H9 (cell line): ENCODE measurements at regions not wholly inside any gene's neighbourhood (a gene's known extent, or its start where the extent isn't known, plus 50 kb on each side); places are given as distances from the start of the nearest gene placed in this dataset.

Experiments
- DNase-seq: peaks from one replicate; pipeline ENCODE4 v3.0.0-alpha.2; 2017
- H2AFZ ChIP-seq: one replicate; pipeline ENCODE4 v1.6.1; 2013; ENCODE audit warnings: mild to moderate bottlenecking, low read length, control low read depth, moderate library complexity
- H2AK5ac ChIP-seq: 2 replicates; pipeline ENCODE4 v1.6.1; 2013; ENCODE audit warnings: low read length, control low read depth, mixed read lengths; ENCODE audit not compliant: insufficient read length
- H2BK120ac ChIP-seq: one replicate; pipeline ENCODE4 v1.6.1; 2013; ENCODE audit warnings: low read depth, mild to moderate bottlenecking, low read length, control low read depth, inconsistent platforms; ENCODE audit not compliant: poor library complexity, severe bottlenecking
- H2BK12ac ChIP-seq: 2 replicates; pipeline ENCODE4 v1.6.1; 2013; ENCODE audit warnings: low read length, control low read depth, mixed read lengths, low read depth; ENCODE audit not compliant: insufficient read length
- H2BK15ac ChIP-seq: 2 replicates; pipeline ENCODE4 v1.6.1; 2013; ENCODE audit warnings: low read depth, low read length, control low read depth
- H2BK20ac ChIP-seq: one replicate; pipeline ENCODE4 v1.6.1; 2013; ENCODE audit warnings: low read depth, mild to moderate bottlenecking, low read length, control low read depth, inconsistent platforms; ENCODE audit not compliant: poor library complexity, severe bottlenecking
- H2BK5ac ChIP-seq: 2 replicates; pipeline ENCODE4 v1.6.1; 2013; ENCODE audit warnings: low read length, control low read depth, mixed read lengths; ENCODE audit not compliant: insufficient read length
- H3K14ac ChIP-seq: 2 replicates; pipeline ENCODE4 v1.6.1; 2013; ENCODE audit warnings: low read length, control low read depth; ENCODE audit not compliant: insufficient read depth
- H3K18ac ChIP-seq: 2 replicates; pipeline ENCODE4 v1.6.1; 2013; ENCODE audit warnings: low read depth, mild to moderate bottlenecking, mixed read lengths, low read length, control low read depth; ENCODE audit not compliant: insufficient read length
- H3K23ac ChIP-seq: 2 replicates; pipeline ENCODE4 v1.6.1; 2013; ENCODE audit warnings: low read length, control low read depth, mixed read lengths, low read depth; ENCODE audit not compliant: insufficient read length
- H3K23me2 ChIP-seq: 2 replicates; pipeline ENCODE4 v1.6.1; 2013; ENCODE audit warnings: low read depth, mild to moderate bottlenecking, mixed read lengths, low read length, control low read depth; ENCODE audit not compliant: insufficient read length, poor library complexity, severe bottlenecking
- H3K27ac ChIP-seq: 2 replicates; pipeline ENCODE4 v1.5.1; 2013; ENCODE audit warnings: low read length, control low read depth, mixed read lengths, low read depth; ENCODE audit not compliant: insufficient read length
- H3K27me3 ChIP-seq: 2 replicates; pipeline ENCODE4 v1.6.1; 2013; ENCODE audit warnings: low read length, control low read depth, inconsistent platforms; ENCODE audit not compliant: insufficient read depth
- H3K4ac ChIP-seq: 2 replicates; pipeline ENCODE4 v1.6.1; 2013; ENCODE audit warnings: low read depth, mild to moderate bottlenecking, control low read depth, inconsistent platforms, low read length, moderate library complexity
- H3K4me1 ChIP-seq: 2 replicates; pipeline ENCODE4 v1.6.1; 2013; ENCODE audit warnings: low read length, control low read depth, inconsistent platforms; ENCODE audit not compliant: insufficient read depth
- H3K4me2 ChIP-seq: 2 replicates; pipeline ENCODE4 v1.6.1; 2013; ENCODE audit warnings: low read length, control low read depth, mixed read lengths; ENCODE audit not compliant: insufficient read length, insufficient read depth
- H3K56ac ChIP-seq: 2 replicates; pipeline ENCODE4 v1.6.1; 2013; ENCODE audit warnings: low read depth, mild to moderate bottlenecking, mixed read lengths, low read length, control low read depth; ENCODE audit not compliant: insufficient read length
- H3K79me1 ChIP-seq: 2 replicates; pipeline ENCODE4 v1.6.1; 2013; ENCODE audit warnings: low read depth, mild to moderate bottlenecking, moderate library complexity, low read length, control low read depth, inconsistent platforms; ENCODE audit not compliant: insufficient read depth, poor library complexity, severe bottlenecking
- H3K79me2 ChIP-seq: 2 replicates; pipeline ENCODE4 v1.6.1; 2013; ENCODE audit warnings: low read length, control low read depth, inconsistent platforms; ENCODE audit not compliant: insufficient read depth
- H3K9ac ChIP-seq: 2 replicates; pipeline ENCODE4 v1.6.1; 2013; ENCODE audit warnings: low read length, control low read depth, mixed read lengths; ENCODE audit not compliant: insufficient read length; ENCODE audit errors: extremely low read depth
- H3K9me3 ChIP-seq: one replicate; pipeline ENCODE4 v1.6.1; 2013; ENCODE audit warnings: low read depth, low read length, inconsistent platforms; ENCODE audit not compliant: control insufficient read depth
- H3T11ph ChIP-seq: one replicate; pipeline ENCODE4 v1.6.1; 2013; ENCODE audit warnings: mild to moderate bottlenecking, low read length, control low read depth, inconsistent platforms
- H4K20me1 ChIP-seq: one replicate; pipeline ENCODE4 v1.6.1; 2013; ENCODE audit not compliant: control insufficient read depth, insufficient read length, insufficient read depth
- H4K5ac ChIP-seq: 2 replicates; pipeline ENCODE4 v1.6.1; 2013; ENCODE audit warnings: low read depth, mild to moderate bottlenecking, mixed read lengths, low read length, control low read depth; ENCODE audit not compliant: insufficient read length
- H4K8ac ChIP-seq: replicated peaks from 2 replicates; pipeline ENCODE4 v1.6.1; 2013; ENCODE audit warnings: low read length, control low read depth, mixed read lengths, low read depth; ENCODE audit not compliant: insufficient read length
- H4K91ac ChIP-seq: 2 replicates; pipeline ENCODE4 v1.6.1; 2013; ENCODE audit warnings: low read depth, mild to moderate bottlenecking, moderate library complexity, mixed read lengths, low read length, control low read depth; ENCODE audit not compliant: insufficient read length
- H3K27ac Mint-ChIP-seq, 3 experiments: 2 replicates in 2 of 3; 3 replicates in 1 of 3; pipeline ENCODE4 v1.8.0; 2020 to 2021; ENCODE audit warnings: mixed read lengths in 3 of 3, mild to moderate bottlenecking in 1 of 3, moderate library complexity in 1 of 3
- H3K27me3 Mint-ChIP-seq: 2 replicates; pipeline ENCODE4 v1.8.0; 2021; ENCODE audit warnings: low read depth, mild to moderate bottlenecking, moderate library complexity, mixed read lengths
- H3K36me3 Mint-ChIP-seq, 3 experiments: 2 replicates in 2 of 3; 3 replicates in 1 of 3; pipeline ENCODE4 v1.8.0; 2020 to 2021; ENCODE audit warnings: low read depth in 3 of 3, mixed read lengths in 3 of 3; ENCODE audit not compliant: insufficient read depth in 1 of 3
- H3K4me1 Mint-ChIP-seq, 2 experiments: 2 replicates each; pipeline ENCODE4 v1.8.0; 2020; ENCODE audit warnings: mixed read lengths in 2 of 2
- H3K4me3 Mint-ChIP-seq, 2 experiments: 2 replicates in 1 of 2; 3 replicates in 1 of 2; pipeline ENCODE4 v1.8.0; 2020 to 2021; ENCODE audit warnings: mild to moderate bottlenecking in 2 of 2, mixed read lengths in 2 of 2, moderate library complexity in 1 of 2
- H3K9me3 Mint-ChIP-seq, 2 experiments: 2 replicates in 1 of 2; 3 replicates in 1 of 2; pipeline ENCODE4 v1.8.0; 2020; ENCODE audit warnings: mild to moderate bottlenecking in 2 of 2, mixed read lengths in 2 of 2, moderate library complexity in 1 of 2
- WGBS: extraction: QIAGEN DNeasy Blood & Tissue Kit; methylation state at CpG from one replicate; pipeline ENCODE4 v1.1.7; 2013; ENCODE audit warnings: missing lambda C conversion rate, low lambda C conversion rate, mixed read lengths; ENCODE audit not compliant: insufficient read length; ENCODE audit errors: extremely low coverage; 5-methylcytosine and 5-hydroxymethylcytosine counted together
- TF ChIP-seq, protein P1 (sequence below): fragments of 200-600 bp; sonication (generic); conservative IDR thresholded peaks from 3 replicates; pipeline ENCODE4 v1.8.0; 2021; ENCODE audit warnings: antibody characterized with exemption, mild to moderate bottlenecking

GRCh38 chr10:20686015-20686635, 211.0 kb downstream of the NEBL start:
- Mint-ChIP-seq H3K27me3 (no peaks in the 10 kb centered on the region), H3K9me3 (peaks cover 6% of the 10 kb centered on the region in 2 experiments; a peak in 4 of 5 replicates), H3K27ac (no peak overlapping the region; a peak in 1 of 7 replicates), H3K4me1 (peaks cover 29 to 39% of the 10 kb centered on the region in 2 experiments), H3K36me3 (peaks cover 0 to 5% (median 0%) of the 10 kb centered on the region in 3 experiments; a peak in 2 of 7 replicates), H3K4me3 (no peak overlapping the region)
- H3T11ph ChIP-seq = no peak overlapping the region
- no peak overlapping the region for H4K8ac ChIP-seq
- no peak for DNase-seq
- no peak overlapping the region for H3K14ac ChIP-seq
- no peak overlapping the region for H4K91ac ChIP-seq
- H3K23ac ChIP-seq = no peak overlapping the region
- no peaks in the 10 kb centered on the region for H3K79me2 ChIP-seq
- H3K79me1 ChIP-seq = no peaks in the 10 kb centered on the region
- H3K9ac ChIP-seq = no peak overlapping the region
- H3K18ac ChIP-seq = no peak overlapping the region
- no peak overlapping the region for H2BK12ac ChIP-seq
- H2AFZ ChIP-seq = no peak overlapping the region
- WGBS = no CpG with 5 or more reads among the region's 7 CpGs
- H3K4ac ChIP-seq = no peak overlapping the region
- H3K4me2 ChIP-seq = no peak overlapping the region
- H3K4me1 ChIP-seq = no peaks in the 10 kb centered on the region; the same call in 1 of the 2 replicates
- no peak overlapping the region for H3K56ac ChIP-seq
- H3K9me3 ChIP-seq = no peaks in the 10 kb centered on the region
- H3K27ac ChIP-seq = no peak overlapping the region
- H2BK5ac ChIP-seq = no peak overlapping the region
- H2BK20ac ChIP-seq = no peak overlapping the region
- H4K5ac ChIP-seq = no peak overlapping the region
- H2BK120ac ChIP-seq = no peak overlapping the region
- no peak overlapping the region for H2AK5ac ChIP-seq
- no peaks in the 10 kb centered on the region for H3K23me2 ChIP-seq
- H2BK15ac ChIP-seq = no peak overlapping the region
- TF ChIP-seq, protein P1, sequence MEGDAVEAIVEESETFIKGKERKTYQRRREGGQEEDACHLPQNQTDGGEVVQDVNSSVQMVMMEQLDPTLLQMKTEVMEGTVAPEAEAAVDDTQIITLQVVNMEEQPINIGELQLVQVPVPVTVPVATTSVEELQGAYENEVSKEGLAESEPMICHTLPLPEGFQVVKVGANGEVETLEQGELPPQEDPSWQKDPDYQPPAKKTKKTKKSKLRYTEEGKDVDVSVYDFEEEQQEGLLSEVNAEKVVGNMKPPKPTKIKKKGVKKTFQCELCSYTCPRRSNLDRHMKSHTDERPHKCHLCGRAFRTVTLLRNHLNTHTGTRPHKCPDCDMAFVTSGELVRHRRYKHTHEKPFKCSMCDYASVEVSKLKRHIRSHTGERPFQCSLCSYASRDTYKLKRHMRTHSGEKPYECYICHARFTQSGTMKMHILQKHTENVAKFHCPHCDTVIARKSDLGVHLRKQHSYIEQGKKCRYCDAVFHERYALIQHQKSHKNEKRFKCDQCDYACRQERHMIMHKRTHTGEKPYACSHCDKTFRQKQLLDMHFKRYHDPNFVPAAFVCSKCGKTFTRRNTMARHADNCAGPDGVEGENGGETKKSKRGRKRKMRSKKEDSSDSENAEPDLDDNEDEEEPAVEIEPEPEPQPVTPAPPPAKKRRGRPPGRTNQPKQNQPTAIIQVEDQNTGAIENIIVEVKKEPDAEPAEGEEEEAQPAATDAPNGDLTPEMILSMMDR = no peak
- no peaks in the 10 kb centered on the region for H4K20me1 ChIP-seq
- H3K27me3 ChIP-seq = no peaks in the 10 kb centered on the region
